ENCODE measurements at regions not wholly inside any gene's neighbourhood (a gene's known extent, or its start where the extent isn't known, plus 50 kb on each side); places are given as distances from the start of the nearest gene placed in this dataset.
A peak's percentile ranks its signal among the peaks of the same experiment; 100 is the strongest.

DNA sequence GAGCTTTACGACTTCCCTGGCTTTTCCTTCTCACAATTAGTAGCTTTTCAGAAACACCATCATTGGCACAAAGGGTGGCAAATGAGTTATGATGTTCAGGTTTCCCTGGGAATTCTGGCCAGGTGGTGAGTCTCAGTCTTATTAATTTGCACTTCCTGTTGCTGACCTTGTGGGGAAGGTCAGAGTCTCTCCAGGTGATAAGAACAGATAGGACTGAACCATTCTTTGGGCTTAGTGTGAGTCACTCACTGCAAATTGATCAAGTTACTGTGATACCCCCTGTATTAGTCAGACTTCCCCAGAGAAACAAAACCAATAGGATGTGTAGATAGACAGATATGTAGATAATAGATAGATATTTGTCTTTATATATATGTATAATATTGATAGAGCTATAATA lies 53.8 kb upstream of the RANBP3L start:
- no peak for DNase-seq

- no peak for DNase-seq
Measured at GRCh38 chr5:36356915-36357314, 55.2 kb upstream of the RANBP3L start.

DNA sequence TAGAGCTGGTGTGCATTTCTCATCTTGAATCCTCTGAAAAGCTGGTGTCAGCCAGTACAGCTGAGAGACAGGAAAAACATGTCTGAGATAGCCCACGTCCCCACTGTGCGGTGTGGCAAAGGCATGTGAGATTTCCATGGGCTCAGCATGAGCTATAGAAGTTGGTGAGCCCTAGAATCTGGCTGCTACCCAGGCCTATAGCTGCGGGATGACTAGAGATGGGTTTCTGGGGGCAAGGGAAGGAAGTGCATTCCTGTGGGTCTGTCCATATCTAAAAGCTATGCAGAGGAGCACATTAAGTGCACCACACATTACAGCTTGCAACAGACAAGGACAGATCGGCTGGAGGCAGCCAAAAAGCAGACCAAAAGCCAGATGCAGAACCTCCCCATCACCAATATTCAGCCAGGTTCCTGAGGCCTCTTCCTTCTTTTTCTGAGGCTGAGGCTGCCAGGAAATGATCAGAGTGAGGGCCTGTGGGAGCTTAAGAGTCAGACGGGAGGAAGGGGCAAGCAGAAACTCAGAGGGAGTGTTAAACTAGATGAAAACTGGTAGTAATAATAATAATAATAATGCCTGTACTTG lies 55.8 kb upstream of the RANBP3L start:
- no peak for DNase-seq

DNA sequence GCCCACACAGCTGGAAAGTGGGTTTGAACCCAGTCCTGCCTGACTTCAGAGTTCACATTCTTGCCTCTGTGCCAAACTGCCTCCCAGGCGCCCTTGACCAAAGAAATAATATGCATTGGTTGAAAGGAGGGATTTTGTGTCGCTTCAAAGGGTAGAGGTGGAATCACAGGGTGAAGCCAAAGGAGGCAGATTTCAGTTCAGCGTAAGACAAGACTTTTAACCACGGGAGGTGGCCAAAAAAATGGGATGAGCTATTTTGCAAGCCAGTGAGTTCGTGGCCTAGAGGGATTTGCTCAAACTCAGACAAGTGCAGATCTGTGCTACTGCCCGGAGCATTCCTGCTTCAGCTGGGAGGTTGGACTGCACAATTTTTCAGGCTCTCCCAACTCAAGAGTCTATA lies 57.6 kb upstream of the RANBP3L start:
- DNase-seq: no peak

GRCh38 chr5:36360307-36360706 lies 58.6 kb upstream of the RANBP3L start:
- DNase-seq: no peak

DNA sequence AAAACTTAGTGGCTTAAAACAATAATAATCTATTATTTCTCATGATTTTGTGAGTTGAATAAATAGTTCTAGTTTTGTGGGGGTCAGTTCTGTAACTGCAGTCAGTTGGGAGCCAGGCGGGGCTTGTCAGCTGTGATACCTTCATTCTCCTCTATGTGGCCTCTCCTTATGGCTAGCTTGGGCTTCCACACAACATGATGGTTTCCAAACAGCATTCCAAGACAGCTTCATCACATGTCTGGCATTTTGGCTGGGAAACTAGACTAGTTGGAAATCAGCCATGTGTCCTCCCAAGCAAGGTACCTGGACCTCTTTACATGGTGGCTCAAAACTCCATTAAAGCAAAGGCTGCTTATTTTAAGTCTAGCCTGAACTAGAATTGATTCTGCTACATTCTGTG lies 61.4 kb upstream of the RANBP3L start:
- DNase-seq: no peak

DNA sequence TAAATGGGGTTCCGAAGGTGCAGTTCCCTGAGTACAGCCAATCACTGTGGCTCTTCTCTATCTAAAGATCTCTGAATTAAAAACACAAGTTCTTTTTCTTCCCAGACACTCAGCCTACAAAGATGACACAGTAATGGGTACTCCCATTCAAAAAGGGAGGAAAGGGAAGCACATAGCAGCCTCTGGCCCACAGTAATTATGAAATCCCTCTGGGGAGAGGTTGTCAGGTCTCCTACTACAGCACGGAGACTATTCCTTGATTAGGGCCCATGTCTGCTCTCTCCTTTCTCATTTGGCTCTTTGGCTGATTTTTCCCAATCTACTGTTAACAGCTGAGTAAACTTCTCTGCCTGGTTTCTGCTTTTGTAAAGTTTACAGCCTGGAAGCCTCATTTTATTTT lies 62.0 kb upstream of the RANBP3L start:
- DNase-seq: peak in 3 of 4 experiments; percentile 18 to 34 (median 32)

GRCh38 chr5:36364473-36364872 lies 62.8 kb upstream of the RANBP3L start:
- DNase-seq: no peak

DNA sequence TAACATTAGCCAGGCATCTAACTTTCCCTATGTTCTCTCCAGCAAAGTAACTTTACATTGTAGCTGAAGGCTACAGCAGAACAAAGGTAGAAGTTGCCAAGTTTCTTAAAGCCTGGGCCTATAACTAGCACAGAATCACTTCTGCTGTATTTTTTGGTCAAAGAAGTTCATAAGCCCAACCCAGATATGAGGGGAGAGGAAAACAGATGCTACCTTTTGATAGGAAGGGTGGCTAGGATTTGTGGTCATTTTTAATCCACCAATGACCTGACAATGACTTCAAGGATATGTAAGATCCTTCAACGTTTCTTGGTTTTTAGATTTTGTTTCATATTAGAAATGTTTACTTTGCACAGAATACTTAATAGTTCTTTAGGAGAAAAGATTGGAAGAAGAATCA lies 64.2 kb upstream of the RANBP3L start:
- no peak for DNase-seq

GRCh38 chr5:36366883-36367282 lies 65.2 kb upstream of the RANBP3L start:
- no peak for DNase-seq

- DNase-seq: no peak
Measured at GRCh38 chr5:36367524-36367923, 65.8 kb upstream of the RANBP3L start.

DNA sequence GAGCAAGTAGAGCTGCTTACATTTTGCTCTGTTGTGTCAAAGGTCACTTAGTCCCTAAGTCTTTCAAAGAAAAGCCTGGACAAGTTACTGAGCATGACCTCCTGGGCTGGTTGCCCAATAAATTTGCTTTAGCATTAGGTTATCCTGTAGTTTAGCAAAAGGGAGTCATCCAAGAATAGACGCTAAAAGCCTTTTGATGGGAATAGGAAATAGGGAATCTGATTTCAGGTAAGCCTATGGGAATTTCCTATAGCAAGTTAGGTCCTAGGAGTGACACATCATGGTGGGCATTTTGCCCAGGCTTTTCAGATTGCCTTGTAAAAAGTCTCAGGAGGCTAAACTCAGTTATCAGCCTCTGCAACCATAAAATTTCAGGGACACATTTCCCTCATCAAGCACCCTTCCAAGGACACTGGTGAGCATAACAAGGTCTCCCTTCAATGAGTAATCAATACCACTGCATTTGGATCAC lies 67.6 kb upstream of the RANBP3L start:
- DNase-seq: no peak

DNA sequence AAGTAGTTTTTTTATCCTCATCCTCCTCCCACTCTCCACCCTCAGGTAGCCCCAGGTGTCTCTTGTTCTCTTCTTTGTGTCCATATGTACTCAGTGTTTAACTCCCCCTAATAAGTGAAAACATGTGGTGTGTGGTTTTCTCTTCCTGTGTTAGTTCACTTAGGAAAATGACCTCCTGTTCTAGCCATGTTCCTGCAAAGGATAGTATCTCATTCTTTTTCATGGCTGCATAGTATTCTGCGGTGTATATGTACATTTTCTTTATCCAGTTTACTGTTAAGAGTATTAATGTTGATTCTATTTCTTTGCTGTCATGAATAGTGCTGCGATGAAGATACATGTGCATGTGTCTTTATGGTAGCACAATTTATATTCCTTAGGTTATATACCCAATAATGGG lies 68.4 kb upstream of the RANBP3L start:
- DNase-seq: no peak

- DNase-seq: no peak
Measured at GRCh38 chr5:36371366-36371765, 69.7 kb upstream of the RANBP3L start.

DNA sequence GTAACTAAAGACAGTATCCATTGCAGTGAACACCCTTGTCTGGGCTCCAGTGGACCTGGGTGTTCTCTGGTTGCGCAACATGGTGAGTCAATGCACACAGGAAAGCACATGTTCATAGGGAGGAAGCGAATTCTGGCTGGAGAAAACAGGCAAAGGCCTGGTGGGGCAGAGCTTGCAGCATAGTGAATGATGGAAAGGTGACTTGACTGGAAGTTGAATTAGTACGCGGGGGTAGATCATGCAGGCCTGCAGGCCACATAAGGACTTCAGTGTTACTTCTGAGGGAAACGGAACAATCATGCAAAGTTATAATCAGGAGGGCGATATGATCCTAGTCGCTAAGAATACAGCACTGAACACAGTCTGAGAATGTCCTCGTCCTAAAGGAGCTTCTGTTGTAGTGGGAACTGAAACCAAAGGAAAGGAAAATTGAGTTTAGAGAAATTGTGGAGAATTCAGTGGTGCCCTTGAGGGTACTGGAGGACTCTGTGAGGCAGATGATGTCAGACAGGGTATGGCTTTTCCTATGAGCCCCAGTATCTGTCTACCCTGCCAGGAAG lies 71.9 kb upstream of the RANBP3L start:
- peak; percentile 88 to 96 (median 92) for DNase-seq

- peak in 3 of 4 experiments; percentile 11 to 32 (median 24) for DNase-seq
Measured at GRCh38 chr5:36374266-36374862, 72.7 kb upstream of the RANBP3L start.

GRCh38 chr5:36377192-36377591 lies 75.5 kb upstream of the RANBP3L start:
- DNase-seq: no peak

DNA sequence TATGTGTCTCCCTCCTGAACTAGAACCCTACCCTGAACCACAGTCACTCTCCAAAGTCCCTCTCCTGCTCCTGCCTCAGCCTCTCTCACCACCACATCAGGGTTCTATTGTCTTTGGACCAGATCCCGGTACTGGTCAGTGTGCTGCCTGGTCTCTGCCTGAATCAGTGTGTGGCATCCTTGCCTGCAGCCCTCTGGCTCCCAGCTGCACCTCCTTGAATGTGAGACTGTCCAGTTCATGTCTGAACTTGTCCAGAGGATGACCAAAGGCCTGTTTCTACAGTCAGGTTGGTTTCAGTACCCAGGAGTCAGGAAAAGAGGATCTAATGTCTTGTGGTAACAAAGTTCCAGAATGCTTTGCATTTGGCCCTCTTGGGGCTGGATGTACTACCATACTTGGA lies 76.8 kb upstream of the RANBP3L start:
- DNase-seq: no peak

GRCh38 chr5:36382890-36383289 lies 81.2 kb upstream of the RANBP3L start:
- no peak for DNase-seq

DNA sequence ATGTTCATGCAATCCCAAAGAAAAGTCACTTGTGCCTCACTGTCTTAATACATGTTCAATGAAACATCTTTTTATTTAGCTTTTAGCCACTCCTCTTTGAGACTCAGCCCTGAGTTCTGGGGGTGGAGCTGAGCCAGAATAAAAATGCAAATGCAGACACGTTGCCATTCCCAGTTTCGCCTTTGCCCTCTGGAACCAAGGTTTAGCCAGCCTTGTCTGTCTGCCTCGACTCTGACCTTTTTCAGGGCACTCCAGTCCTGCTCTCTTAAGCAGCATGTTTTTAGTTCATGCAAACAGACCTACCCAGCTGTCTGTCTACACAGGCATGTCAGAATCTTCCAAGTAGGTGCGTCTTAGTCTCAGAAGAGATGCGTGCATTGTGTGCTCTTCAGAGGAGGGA lies 82.2 kb upstream of the RANBP3L start:
- no peak for DNase-seq

DNA sequence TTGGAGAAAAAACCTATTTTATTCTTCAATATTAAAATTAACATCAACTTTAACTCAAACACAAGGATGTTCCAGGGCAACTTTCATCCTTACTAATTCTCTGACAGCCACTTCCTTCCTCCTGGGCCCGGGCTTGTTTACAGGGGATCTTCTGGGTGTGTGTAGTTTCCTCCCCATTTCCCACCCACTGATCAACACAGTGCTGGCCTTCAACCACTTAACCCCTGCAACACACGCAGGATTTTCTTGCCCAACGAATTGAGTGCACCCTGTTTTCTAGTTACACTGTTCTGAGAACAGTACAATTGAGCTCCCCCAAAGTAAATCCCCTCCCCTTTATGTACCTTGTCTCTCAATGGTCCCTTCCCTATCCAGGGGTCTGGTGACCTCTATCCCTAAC lies 83.1 kb upstream of the RANBP3L start:
- DNase-seq: peak in 2 of 4 experiments; percentile 15 to 17

DNA sequence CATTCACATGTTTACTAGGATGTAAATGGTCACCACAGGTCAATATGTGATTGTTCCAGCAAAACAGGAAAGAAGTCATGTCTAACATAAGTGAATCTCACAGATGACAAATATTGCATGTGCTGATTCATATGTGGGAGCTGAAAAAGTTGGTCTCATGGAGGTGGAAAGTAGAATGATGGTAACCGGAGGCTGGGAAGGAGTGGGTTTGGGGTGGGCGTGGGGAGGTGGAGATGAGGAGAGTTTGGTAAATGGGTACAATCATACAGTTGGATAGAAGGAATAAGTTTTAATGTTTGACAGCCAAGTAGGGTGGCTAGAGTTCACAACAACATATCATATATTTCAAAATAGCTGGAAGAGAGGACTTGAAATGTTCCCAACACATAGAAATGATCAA lies 83.8 kb upstream of the RANBP3L start:
- DNase-seq: peak in 2 of 4 experiments; percentile 18 to 43

GRCh38 chr5:36388288-36388687 lies 86.6 kb upstream of the RANBP3L start:
- DNase-seq: no peak

- peak; percentile 74 to 86 (median 80) for DNase-seq
Measured at GRCh38 chr5:36389245-36389644, 87.5 kb upstream of the RANBP3L start.

All from suppressor macrophage (primary cell).